ENCODE measurements at regions not wholly inside any gene's neighbourhood (a gene's known extent, or its start where the extent isn't known, plus 50 kb on each side); places are given as distances from the start of the nearest gene placed in this dataset.

DNA sequence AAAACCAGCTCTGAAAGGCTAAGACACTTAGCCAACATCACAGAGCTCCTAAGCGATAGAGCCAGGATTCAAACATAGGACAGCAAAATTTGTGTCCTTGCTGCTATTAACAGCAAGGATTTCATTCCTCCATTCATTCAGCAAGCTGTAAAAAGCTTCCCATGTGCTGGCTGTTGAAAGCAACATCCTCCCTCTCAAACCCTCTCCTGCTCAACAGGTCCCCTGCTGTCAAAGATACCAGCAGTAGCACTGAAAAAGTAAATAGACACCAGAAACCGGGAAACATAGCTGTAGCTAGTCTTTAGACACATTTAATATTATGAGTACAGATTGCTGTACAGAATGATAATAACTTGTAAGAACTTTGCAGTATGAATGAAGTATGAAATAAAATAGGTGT is 52.6 kb upstream of the ADAMTSL1 start:
- no peak for DNase-seq

DNA sequence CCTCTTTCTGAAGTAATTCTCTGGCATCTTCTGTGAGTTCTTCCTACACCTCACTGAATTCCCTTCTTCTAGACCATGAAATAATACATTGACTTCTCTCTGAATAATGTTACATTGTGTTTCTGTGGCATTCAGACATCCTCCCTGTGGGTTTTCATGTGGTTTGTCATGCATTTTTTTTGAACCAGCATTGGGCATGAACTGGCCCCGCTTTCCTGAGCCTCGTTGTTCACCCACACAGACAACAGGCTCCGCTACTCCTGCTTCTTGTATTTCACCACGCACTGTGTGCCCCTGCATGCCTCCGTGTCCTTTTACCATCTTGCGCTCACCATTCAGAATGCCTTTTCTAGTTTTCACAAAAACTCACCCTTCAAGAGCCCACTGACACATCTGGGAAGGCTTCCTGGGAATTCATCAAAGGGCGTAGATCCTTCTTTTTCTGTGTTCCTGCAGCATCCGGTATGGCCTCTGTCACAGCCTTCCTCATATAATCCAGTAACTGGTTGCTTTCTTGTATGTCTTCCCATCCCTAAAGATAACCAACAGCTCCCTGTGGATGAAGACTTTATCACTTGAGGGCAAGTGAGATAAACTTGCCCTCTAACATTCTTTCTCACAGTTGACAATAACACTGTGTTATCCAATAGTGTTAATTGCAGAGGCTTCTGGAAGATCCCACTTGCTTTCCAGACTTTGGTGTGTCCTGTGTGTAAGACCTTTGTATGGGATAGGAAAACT is 51.5 kb upstream of the ADAMTSL1 start:
- DNase-seq: no peak

DNA sequence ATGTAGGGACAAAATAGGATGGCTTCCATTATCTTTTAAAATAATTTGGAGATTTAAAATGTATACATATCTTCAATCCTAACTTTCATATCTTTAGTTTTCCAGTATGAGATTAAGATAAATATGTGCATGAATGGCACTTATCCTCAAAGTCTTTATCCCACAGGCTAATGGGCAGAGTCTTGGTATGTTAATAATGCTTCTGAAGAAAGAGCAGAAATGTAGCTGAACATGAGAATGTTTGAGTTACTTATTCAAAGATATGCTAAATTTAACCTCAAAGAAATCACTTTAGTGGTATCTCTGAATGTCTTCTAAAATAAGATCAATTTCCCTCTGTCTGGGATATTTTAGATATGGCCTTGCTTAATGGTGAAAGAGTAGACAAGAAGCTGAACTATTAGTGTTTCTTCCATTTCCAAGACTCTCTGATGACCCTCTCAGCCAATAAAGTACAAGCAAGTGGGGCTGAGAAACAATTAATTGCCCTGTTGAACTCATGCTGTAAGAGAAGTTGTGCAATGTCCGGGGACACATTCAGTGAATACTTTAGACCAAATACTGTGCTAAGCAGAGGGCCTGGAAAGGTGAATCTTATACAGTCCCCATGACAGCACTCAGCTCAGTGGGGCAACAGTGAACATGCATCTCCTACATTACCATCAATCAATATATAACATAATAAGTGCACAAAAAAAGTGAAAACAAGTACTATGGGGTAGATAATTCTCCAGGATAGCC is 50.0 kb upstream of the ADAMTSL1 start:
- DNase-seq: no peak
